Endothelial cell of umbilical vein (primary cell): ENCODE measurements at regions not wholly inside any gene's neighbourhood (a gene's known extent, or its start where the extent isn't known, plus 50 kb on each side); places are given as distances from the start of the nearest gene placed in this dataset.

ENCODE experiments used
- BruUV-seq: library from RNA; stranded (reverse); fragments of 400-500 nt; replicated peaks from 2 replicates; lab custom pipeline; 2021; lab: Mats Ljungman, UMichigan
- CTCF ChIA-PET: fragments of 300-600, 350-600 bp; sonication (Branson Sonifier 250); formaldehyde crosslinking; loops from one replicate; lab custom pipeline; 2021; ENCODE audit warnings: antibody characterized with exemption, inconsistent platforms; lab: Charles Lee
- POLR2A ChIA-PET: fragments of 300-600, 350-600 bp; sonication (Branson Sonifier 250); formaldehyde crosslinking; loops from one replicate; lab custom pipeline; 2021; ENCODE audit warnings: antibody characterized with exemption, inconsistent platforms; lab: Charles Lee
- DNase-seq: peaks from one replicate; pipeline ENCODE4 v3.0.0-alpha.2; 2011; ENCODE audit warnings: low read depth, low spot score
- FAIRE-seq: peaks from 2 replicates; lab custom pipeline; 2011; peaks lifted over from hg19 to GRCh38; lab: Jason Lieb, UNC
- H2AFZ ChIP-seq: 2 replicates; pipeline ENCODE4 v1.6.0; 2012; ENCODE audit warnings: low read depth, low read length, control low read depth, inconsistent platforms
- H3K27ac ChIP-seq: 2 replicates; pipeline ENCODE4 v1.5.1; 2011; ENCODE audit warnings: low read depth, mild to moderate bottlenecking, control low read depth, low read length, moderate library complexity; ENCODE audit not compliant: insufficient read depth
- H3K27me3 ChIP-seq, 2 experiments: 2 replicates each; pipeline versions ENCODE4 v1.6.0 to v1.6.1; 2011; ENCODE audit warnings: low read length in 2 of 2, mixed read lengths in 1 of 2; ENCODE audit not compliant: control insufficient read depth in 2 of 2, insufficient read depth in 2 of 2
- H3K36me3 ChIP-seq, 2 experiments: 2 replicates in 1 of 2; 3 replicates in 1 of 2; pipeline ENCODE4 v1.5.1; 2011; ENCODE audit warnings: low read length in 2 of 2, mild to moderate bottlenecking in 1 of 2, moderate library complexity in 1 of 2; ENCODE audit not compliant: control insufficient read depth in 2 of 2, insufficient read depth in 2 of 2; ENCODE audit errors: extremely low read depth in 1 of 2
- H3K4me1 ChIP-seq: 3 replicates; pipeline ENCODE4 v1.5.1; 2011; ENCODE audit warnings: mild to moderate bottlenecking, low read length; ENCODE audit not compliant: control insufficient read depth, insufficient read depth; ENCODE audit errors: extremely low read depth
- H3K4me2 ChIP-seq: 2 replicates; pipeline ENCODE4 v1.6.1; 2011; ENCODE audit warnings: low read length, control low read depth, mixed read lengths; ENCODE audit not compliant: insufficient read depth
- H3K4me3 ChIP-seq, 3 experiments: fragments of 200-600 bp in 1 of 3; sonication (generic), shearing (Covaris generic) in 1 of 3; replicated peaks in 1 of 3; 2 replicates each; pipeline ENCODE4 v1.5.1; 2011 to 2016; ENCODE audit warnings: control low read depth in 3 of 3, low read length in 3 of 3, mild to moderate bottlenecking in 2 of 3, inconsistent platforms in 1 of 3, low read depth in 1 of 3, moderate library complexity in 1 of 3; ENCODE audit not compliant: insufficient read depth in 1 of 3
- H3K79me2 ChIP-seq: 2 replicates; pipeline ENCODE4 v1.6.0; 2012; ENCODE audit warnings: low read length, inconsistent platforms; ENCODE audit not compliant: control insufficient read depth, insufficient read depth
- H3K9ac ChIP-seq: replicated peaks from 2 replicates; pipeline ENCODE3; 2011; ENCODE audit warnings: low read length, control low read depth; ENCODE audit not compliant: insufficient read depth; ENCODE audit errors: extremely low read depth
- H3K9me1 ChIP-seq: replicated peaks from 3 replicates; pipeline ENCODE4 v1.6.0; 2011; ENCODE audit warnings: mild to moderate bottlenecking, low read length; ENCODE audit not compliant: control insufficient read depth, insufficient read depth; ENCODE audit errors: extremely low read depth
- H3K9me3 ChIP-seq: replicated peaks from 2 replicates; pipeline ENCODE4 v1.5.1; 2012; ENCODE audit warnings: low read length, inconsistent platforms; ENCODE audit not compliant: control insufficient read depth, insufficient read depth
- H4K20me1 ChIP-seq: replicated peaks from 2 replicates; pipeline ENCODE3; 2011; ENCODE audit warnings: mild to moderate bottlenecking, low read length; ENCODE audit not compliant: control insufficient read depth, insufficient read depth; ENCODE audit errors: extremely low read depth
- CTCF ChIP-seq, 2 donors: IDR thresholded peaks; 1 replicate in 1 of 2; 2 replicates in 1 of 2; pipeline ENCODE4 v1.5.1; 2011; ENCODE audit warnings: low read length in 2 of 2, mild to moderate bottlenecking in 2 of 2, moderate library complexity in 2 of 2, control low read depth in 1 of 2, inconsistent platforms in 1 of 2, low read depth in 1 of 2; ENCODE audit not compliant: insufficient read depth in 1 of 2; ENCODE audit errors: extremely low read depth in 1 of 2
- EZH2 ChIP-seq: IDR thresholded peaks from 2 replicates; pipeline ENCODE4 v1.6.1; 2012; ENCODE audit warnings: borderline replicate concordance, low read depth, mild to moderate bottlenecking, moderate library complexity, low read length, inconsistent platforms; ENCODE audit not compliant: severe bottlenecking
- FOS ChIP-seq: IDR thresholded peaks from 2 replicates; pipeline ENCODE4 v1.6.1; 2011; ENCODE audit warnings: mild to moderate bottlenecking, low read length, moderate library complexity, borderline replicate concordance; ENCODE audit not compliant: insufficient read depth
- GATA2 ChIP-seq: IDR thresholded peaks from 2 replicates; pipeline ENCODE4 v1.7.0; 2011; ENCODE audit warnings: low read depth, mild to moderate bottlenecking, moderate library complexity, mixed read lengths, low read length; ENCODE audit not compliant: insufficient read length, insufficient read depth
- JUN ChIP-seq: IDR thresholded peaks from 2 replicates; pipeline ENCODE4 v1.6.1; 2011; ENCODE audit warnings: borderline replicate concordance, low read depth; ENCODE audit not compliant: insufficient read length, insufficient read depth
- MAX ChIP-seq: IDR thresholded peaks from 2 replicates; pipeline ENCODE4 v1.6.1; 2011; ENCODE audit not compliant: insufficient read depth, insufficient read length
- MYC ChIP-seq: IDR thresholded peaks from one replicate; pipeline ENCODE4 v1.6.1; 2011; ENCODE audit warnings: mild to moderate bottlenecking, low read depth, low read length
- POLR2A ChIP-seq: IDR thresholded peaks from 2 replicates; pipeline ENCODE4 v1.6.1; 2012; ENCODE audit warnings: low read depth, mild to moderate bottlenecking, control low read depth, low read length
- POLR2AphosphoS5 ChIP-seq: IDR thresholded peaks from 2 replicates; pipeline ENCODE4 v1.6.1; 2012; ENCODE audit warnings: low read depth, mild to moderate bottlenecking, control low read depth, low read length, moderate library complexity; ENCODE audit not compliant: insufficient read depth
- dilution Hi-C: fragments of 300-500 bp; cut with MboI; formaldehyde crosslinking; loops from one replicate; pipeline ENCODE4 v1.15.0; 2019; ENCODE audit warnings: low sequenced_read_pairs; ENCODE audit not compliant: extremely low pct_ligation_motif_present
- intact Hi-C: fragments of 100-400 bp; cut with micrococcal nuclease; formaldehyde crosslinking; loops from one replicate; pipeline ENCODE4 v1.10.0; 2022

GRCh38 chr12:107832441-107832840 lies 57.9 kb downstream of the ASCL4 start:
- no peaks in the 10 kb centered on the region for H3K4me1 ChIP-seq
- no TSS peak for BruUV-seq
- H3K9ac ChIP-seq: no peak overlapping the region
- ChIA-PET CTCF (no interaction called here), POLR2A (no interaction called here)
- no peak overlapping the region for H3K27ac ChIP-seq
- no peak overlapping the region for H3K4me3 ChIP-seq
- H3K9me1 ChIP-seq: no peaks in the 10 kb centered on the region
- no peaks in the 10 kb centered on the region for H4K20me1 ChIP-seq
- DNase-seq (no peak), FAIRE-seq (no peak)
- H2AFZ ChIP-seq: no peak overlapping the region
- H3K4me2 ChIP-seq: no peak overlapping the region
- no peaks in the 10 kb centered on the region for H3K79me2 ChIP-seq
- peaks cover 0 to 4% of the 10 kb centered on the region in 2 experiments for H3K27me3 ChIP-seq
- no peak for TF ChIP-seq MYC
- TF ChIP-seq MAX: no peak
- TF ChIP-seq FOS: no peak
- TF ChIP-seq GATA2: no peak
- TF ChIP-seq EZH2: no peak
- TF ChIP-seq POLR2AphosphoS5: no peak
- TF ChIP-seq CTCF (IDR thresholded peaks at IDR 0.05; ENCODE audit: extremely low read depth in 1 of 2, insufficient read depth in 1 of 2, low read depth in 1 of 2, low read length in 2 of 2): no peak
- TF ChIP-seq POLR2A: no peak
- TF ChIP-seq JUN: no peak
- H3K36me3 ChIP-seq: no peaks in the 10 kb centered on the region
- H3K9me3 ChIP-seq: no peaks in the 10 kb centered on the region
- intact Hi-C loops (no loop called here), dilution Hi-C loops (no loop called here)
